Activated CD4-positive, CD25-positive, alpha-beta regulatory T cell treated with anti-CD3 and anti-CD28 coated beads, Interleukin-2, amount 50 U/mL, for 72 hours (primary cell): ENCODE measurements at regions not wholly inside any gene's neighbourhood (a gene's known extent, or its start where the extent isn't known, plus 50 kb on each side); places are given as distances from the start of the nearest gene placed in this dataset.

Source experiments
- DNase-seq: peaks from one replicate; pipeline ENCODE4 v3.0.0; 2021

DNA sequence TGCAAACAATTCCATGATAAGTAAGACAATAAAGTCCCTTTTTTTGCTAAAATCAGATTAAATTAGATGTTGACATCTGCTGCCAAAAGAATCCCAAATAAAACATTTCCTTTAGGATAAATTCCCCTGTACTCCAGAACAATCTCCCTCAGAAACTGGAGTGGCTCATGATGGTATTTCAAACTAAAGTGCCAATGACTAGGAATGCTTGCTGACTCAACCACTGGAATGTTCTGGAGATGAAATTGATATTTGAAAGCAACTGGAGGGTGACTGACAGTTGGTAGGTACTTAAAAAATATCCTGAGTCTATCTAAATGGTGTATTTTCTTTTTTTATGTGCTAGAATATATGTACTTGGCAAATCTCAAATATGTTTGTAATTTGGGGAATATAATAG lies 350.1 kb upstream of the TSHZ2 start:
- no peak for DNase-seq

- DNase-seq = no peak
Observed at GRCh38 chr20:52621401-52621800, 350.8 kb upstream of the TSHZ2 start.

DNA sequence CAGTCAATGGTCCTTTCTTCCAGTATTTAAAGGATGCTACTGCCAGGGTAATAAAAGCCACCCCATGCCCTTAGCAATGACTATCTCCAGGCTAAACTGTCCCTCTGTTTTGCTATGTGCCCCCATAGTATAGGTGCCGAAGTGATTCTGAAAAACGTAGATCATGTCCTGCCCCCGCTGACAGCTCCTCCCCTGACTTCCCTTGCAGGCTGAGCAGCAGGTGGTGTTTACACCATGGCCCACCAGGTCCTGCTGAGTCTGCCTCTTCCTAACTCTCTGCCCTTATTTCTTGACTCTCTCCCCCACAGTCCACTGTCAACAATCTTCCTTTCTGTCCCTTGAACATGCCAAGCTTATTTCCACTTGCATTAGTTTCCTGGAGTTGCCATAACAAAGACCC lies 352.5 kb upstream of the TSHZ2 start:
- DNase-seq = no peak

DNA sequence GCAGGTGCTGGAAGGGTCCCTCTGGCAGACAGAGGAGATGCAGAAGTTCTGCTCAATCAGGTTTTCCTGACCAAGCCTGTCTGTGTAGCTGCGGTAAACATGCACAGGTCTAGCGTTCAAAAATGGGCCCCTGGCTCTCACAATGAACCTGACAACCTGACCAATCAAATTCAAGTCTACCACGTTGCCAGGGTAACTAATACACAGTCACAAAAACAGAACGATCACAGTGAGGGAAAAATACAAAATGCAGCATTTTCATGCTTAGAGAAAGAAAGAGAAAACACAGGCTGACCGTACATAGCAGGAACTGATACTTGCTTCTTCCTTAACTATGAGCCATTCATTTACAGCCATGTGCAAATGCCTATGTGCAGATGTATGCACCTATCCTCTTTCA lies 353.1 kb upstream of the TSHZ2 start:
- DNase-seq = no peak

GRCh38 chr20:52616629-52617028 lies 355.5 kb upstream of the TSHZ2 start:
- no peak for DNase-seq

GRCh38 chr20:52614051-52614863 lies 357.9 kb upstream of the TSHZ2 start:
- DNase-seq = no peak

- DNase-seq = no peak
Observed at GRCh38 chr20:52612046-52612632, 360.0 kb upstream of the TSHZ2 start.

DNA sequence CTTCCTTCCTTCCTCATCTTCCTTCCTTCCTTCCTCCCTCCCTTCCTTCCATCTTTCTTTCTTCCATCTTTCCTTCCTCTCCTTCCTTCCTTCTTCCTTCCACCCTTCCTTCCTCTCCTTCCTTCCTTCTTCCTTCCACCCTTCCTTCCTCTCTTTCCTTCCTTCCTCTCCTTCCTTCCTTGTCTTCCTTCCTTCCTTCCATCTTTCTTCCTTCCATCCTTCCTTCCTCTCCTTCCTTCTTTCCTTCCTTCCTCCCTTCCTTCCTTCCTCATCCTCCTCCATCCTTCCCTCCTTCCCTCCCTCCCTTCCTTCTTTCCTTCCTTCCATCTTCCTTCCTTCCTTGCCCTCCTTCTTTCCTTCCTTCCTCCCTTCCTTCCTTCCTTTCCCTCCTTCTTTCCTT lies 361.4 kb upstream of the TSHZ2 start:
- DNase-seq = no peak

- no peak for DNase-seq
Observed at GRCh38 chr20:52601295-52601971, 370.7 kb upstream of the TSHZ2 start.

- no peak for DNase-seq
Observed at GRCh38 chr20:52596256-52596655, 375.9 kb upstream of the TSHZ2 start.

DNA sequence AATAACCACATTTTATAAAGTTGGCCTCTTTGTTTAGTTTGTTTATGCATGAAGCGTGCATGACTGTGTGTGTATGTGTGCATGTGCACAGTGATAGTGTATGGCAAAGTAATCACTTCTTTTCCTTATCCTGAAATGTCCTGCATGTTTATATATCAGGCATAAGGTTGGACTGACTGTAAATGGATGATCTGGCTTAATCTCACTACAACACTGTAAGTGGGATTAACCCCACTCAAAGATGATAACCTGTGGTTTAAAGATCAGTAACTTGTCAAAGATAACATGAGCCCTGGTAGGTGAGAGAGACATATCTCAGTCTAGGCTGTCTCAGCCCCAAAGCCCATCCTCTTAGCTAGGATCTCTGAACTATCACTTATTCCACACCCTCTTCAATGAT lies 376.6 kb upstream of the TSHZ2 start:
- no peak for DNase-seq

GRCh38 chr20:52593654-52594053 lies 378.5 kb upstream of the TSHZ2 start:
- no peak for DNase-seq

- no peak for DNase-seq
Observed at GRCh38 chr20:52592567-52592966, 379.6 kb upstream of the TSHZ2 start.

DNA sequence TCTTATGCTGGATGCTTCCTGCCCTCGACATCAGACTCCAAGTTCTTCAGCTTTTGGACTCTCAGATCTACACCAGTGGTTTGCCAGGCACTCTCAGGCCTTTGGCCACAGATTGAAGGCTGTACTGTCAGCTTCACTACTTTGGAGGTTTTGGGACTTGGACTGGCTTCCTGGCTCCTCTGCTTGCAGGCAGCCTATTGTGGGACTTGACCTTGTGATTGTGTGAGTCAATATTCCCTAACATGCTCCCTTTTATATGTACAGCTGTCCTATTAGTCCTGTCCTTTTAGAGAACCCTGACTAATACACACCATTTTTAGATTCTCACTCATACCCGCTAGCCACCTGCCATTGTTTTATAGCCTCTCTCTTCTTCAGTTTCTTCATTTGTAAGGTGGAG lies 382.1 kb upstream of the TSHZ2 start:
- no peak for DNase-seq

DNA sequence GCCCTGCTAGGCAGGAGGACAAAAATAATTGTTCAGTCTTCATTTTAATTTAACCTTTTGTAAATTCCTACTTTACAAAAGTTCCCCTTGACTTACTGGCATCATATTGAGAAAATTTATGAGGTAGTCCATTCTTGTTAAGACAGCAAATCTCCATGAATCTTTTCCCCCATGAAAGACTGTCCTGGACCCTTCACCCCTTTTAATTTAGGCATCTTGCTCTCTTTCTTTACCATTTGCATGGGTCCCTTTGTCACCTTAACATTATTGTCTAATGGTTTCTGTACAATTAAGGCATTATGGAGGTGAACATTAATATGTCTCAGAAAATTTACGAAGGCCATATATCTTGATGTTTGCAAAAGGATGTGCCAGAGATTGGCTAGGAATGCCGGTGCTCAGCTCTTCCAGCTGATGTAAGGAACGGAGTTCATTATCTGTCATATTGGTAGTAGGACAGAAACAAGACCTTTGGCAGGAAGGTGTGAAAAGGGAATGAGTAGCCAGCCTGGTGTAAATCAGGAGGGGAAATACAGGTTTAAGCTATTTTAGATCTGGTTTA lies 382.8 kb upstream of the TSHZ2 start:
- DNase-seq = no peak

DNA sequence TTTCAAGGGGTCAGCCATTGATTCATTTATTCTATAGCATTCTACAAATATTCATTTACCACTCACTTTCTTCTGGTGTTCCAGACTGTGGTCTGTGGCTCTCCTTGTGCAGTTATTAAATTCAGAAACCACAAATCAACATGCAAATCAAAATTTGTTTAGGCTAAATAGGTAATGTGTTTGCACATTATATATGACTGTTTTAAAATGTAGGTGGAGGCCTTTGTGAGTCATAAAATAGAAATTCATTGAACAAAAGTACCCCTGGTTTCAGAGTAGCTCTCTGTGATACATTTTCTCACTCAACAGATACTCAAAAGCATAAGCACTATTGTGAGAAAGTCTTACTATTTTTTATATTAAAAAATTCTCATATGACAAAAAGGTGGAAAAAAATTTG lies 385.5 kb upstream of the TSHZ2 start:
- no peak for DNase-seq

DNA sequence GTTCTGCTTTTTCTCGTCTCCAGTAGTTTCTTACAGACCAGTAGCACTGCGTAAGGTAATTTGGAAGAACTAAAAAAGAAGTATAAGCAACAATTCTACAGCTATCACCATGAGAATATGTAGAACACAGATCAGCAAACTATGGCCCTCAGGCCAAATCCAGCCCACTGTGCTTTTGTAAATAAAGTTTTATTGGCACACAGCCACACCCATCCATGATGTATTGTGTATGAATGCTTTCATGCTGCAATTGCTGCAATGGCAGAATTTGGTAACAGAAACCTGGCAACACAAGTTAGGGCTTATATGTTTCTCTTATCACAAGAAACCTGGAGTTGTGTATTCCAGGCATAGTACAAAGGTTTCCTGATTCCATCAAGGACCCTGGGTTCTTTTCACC lies 386.8 kb upstream of the TSHZ2 start:
- DNase-seq = no peak

GRCh38 chr20:52578559-52578958 lies 387.0 kb upstream of the ZFP64 start:
- DNase-seq = no peak

DNA sequence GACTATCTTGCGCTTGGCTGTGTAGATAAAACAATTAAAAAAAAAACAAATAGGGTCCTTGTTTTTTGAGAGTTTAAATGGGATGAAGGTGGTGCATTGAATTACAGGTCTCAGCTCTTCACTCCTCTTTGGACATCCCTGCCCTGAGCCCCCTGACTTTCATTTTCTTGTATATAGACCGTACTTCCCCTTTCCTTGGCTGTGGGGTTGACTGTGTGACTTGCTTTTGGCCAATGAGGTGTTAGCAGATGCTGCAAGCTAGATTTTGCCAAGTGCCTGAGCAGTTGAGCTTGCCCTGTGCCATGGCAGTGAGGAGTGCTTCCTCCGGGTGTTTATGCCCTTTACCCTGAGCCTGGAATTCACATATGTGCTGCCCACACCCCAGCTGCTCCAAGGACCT lies 386.1 kb upstream of the ZFP64 start:
- no peak for DNase-seq

GRCh38 chr20:52572687-52573086 lies 381.1 kb upstream of the ZFP64 start:
- no peak for DNase-seq

DNA sequence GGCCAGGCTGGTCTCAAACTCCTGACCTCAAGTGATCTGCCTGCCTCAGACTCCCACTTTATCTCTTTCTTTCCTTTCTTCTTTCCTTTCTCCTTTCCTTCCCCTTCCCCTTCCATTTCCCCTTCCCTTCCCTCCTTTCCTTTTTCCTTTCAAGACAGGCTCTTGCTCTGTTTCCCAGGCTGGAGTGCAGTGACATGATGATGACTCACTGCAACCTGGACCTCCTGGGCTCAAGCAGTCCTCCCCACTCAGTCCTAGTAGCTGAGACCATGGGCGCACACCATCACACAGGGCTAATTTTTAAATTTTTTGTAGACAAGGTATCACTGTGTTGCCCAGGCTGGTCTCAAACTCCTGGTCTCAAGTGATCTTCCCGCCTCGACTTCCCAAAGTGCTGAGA lies 377.6 kb upstream of the ZFP64 start:
- DNase-seq = no peak

GRCh38 chr20:52565614-52566013 lies 374.0 kb upstream of the ZFP64 start:
- no peak for DNase-seq

GRCh38 chr20:52564594-52564993 lies 373.0 kb upstream of the ZFP64 start:
- DNase-seq = no peak
